ENCODE measurements at regions not wholly inside any gene's neighbourhood (a gene's known extent, or its start where the extent isn't known, plus 50 kb on each side); places are given as distances from the start of the nearest gene placed in this dataset.
A peak's percentile ranks its signal among the peaks of the same experiment; 100 is the strongest.

DNA sequence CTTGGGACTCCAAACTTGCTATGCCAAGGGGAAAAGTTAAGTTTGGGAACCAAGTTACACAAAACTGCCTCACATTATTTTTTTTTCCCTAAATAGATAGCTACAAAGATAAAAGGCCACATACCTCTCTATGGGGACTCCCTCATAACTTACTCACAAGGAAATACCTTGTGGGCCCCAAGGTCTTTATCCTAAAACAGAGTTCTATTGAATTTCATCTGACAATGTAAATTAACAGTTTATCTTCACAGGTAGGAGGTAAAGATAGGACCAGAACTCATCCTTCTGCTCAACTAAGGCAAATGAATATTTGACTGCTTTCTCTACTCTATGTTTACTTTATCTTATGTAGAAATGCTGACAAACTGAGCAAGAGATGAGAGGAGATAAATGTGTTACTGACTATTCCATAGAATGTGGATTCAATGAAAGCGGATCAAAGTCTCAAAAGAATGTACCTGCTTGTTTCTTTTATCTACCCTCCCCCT is 1278.0 kb downstream of the OTOL1 start:
- no peaks in the 10 kb centered on the region for H3K9me3 ChIP-seq (ENCODE audit: low read depth)
- no peaks in the 10 kb centered on the region for H4K20me1 ChIP-seq (ENCODE audit: low read depth)
- H3K27me3 Mint-ChIP-seq (ENCODE audit: insufficient read depth, low read depth): peaks cover 3% of the 10 kb centered on the region
- no peak for DNase-seq (ENCODE audit: low spot score)
- H3K4me1 Mint-ChIP-seq: no peaks in the 10 kb centered on the region
- no peak overlapping the region for H3K27ac ChIP-seq
- peak overlapping the region; percentile 15 for H2AFZ ChIP-seq (replicated peaks)
- TF ChIP-seq EZH2 (IDR thresholded peaks at IDR 0.05): no peak
- TF ChIP-seq CTCF (IDR thresholded peaks at IDR 0.05): no peak
- H3K36me3 Mint-ChIP-seq: no peaks in the 10 kb centered on the region
- H3K27ac Mint-ChIP-seq: no peak overlapping the region
- H3K9ac ChIP-seq: no peak overlapping the region
- no peaks in the 10 kb centered on the region for H3K9me3 Mint-ChIP-seq
- no peaks in the 10 kb centered on the region for H3F3A ChIP-seq (ENCODE audit: low read depth)
- no peaks in the 10 kb centered on the region for H3K36me3 ChIP-seq
- H3K79me2 ChIP-seq (ENCODE audit: low read depth): no peaks in the 10 kb centered on the region
- no peak overlapping the region for H3K4me2 ChIP-seq
- H3K4me3 ChIP-seq: no peak overlapping the region
- H3K4me1 ChIP-seq: peaks cover 10% of the 10 kb centered on the region
- H3K27me3 ChIP-seq: no peaks in the 10 kb centered on the region
- H3K4me3 Mint-ChIP-seq: no peak overlapping the region

- TF ChIP-seq EZH2phosphoT487 (IDR thresholded peaks at IDR 0.05) (no peak), EZH2 (IDR thresholded peaks at IDR 0.05) (no peak), CTCF (IDR thresholded peaks at IDR 0.05) (no peak)
- no peaks in the 10 kb centered on the region for H3K79me2 ChIP-seq (ENCODE audit: low read depth)
Measured at GRCh38 chr3:162776148-162776547, 1279.5 kb downstream of the OTOL1 start.

GRCh38 chr3:162777118-162777517 is 1280.5 kb downstream of the OTOL1 start:
- Mint-ChIP-seq H3K27me3 (ENCODE audit: insufficient read depth, low read depth) (peaks cover 3% of the 10 kb centered on the region), H3K36me3 (no peaks in the 10 kb centered on the region), H3K27ac (no peak overlapping the region), H3K4me1 (no peaks in the 10 kb centered on the region), H3K9me3 (no peaks in the 10 kb centered on the region), H3K4me3 (no peak overlapping the region)
- Histone ChIP-seq H2AFZ (replicated peaks) (peak overlapping the region; percentile 26), H3K9me3 (ENCODE audit: low read depth) (no peaks in the 10 kb centered on the region), H3K27me3 (no peaks in the 10 kb centered on the region), H3K4me1 (peaks cover 10% of the 10 kb centered on the region), H3F3A (ENCODE audit: low read depth) (no peaks in the 10 kb centered on the region), H3K79me2 (ENCODE audit: low read depth) (no peaks in the 10 kb centered on the region), H3K9ac (no peak overlapping the region), H3K4me3 (no peak overlapping the region), H3K4me2 (no peak overlapping the region), H3K36me3 (no peaks in the 10 kb centered on the region), H3K27ac (no peak overlapping the region), H4K20me1 (ENCODE audit: low read depth) (no peaks in the 10 kb centered on the region)
- no peak for DNase-seq (ENCODE audit: low spot score)
- TF ChIP-seq CTCF (IDR thresholded peaks at IDR 0.05) (peak; percentile 17), EZH2 (IDR thresholded peaks at IDR 0.05) (no peak), EZH2phosphoT487 (IDR thresholded peaks at IDR 0.05) (no peak)

More at GRCh38 chr3:162776148-162776547, 1279.5 kb downstream of the OTOL1 start:
- no peaks in the 10 kb centered on the region for H3F3A ChIP-seq (ENCODE audit: low read depth)
- no peak overlapping the region for H3K27ac Mint-ChIP-seq
- H3K9me3 Mint-ChIP-seq: no peaks in the 10 kb centered on the region
- no peak for DNase-seq (ENCODE audit: low spot score)
- no peaks in the 10 kb centered on the region for H3K9me3 ChIP-seq (ENCODE audit: low read depth)
- no peak overlapping the region for H3K4me3 Mint-ChIP-seq
- no peaks in the 10 kb centered on the region for H3K36me3 ChIP-seq
- H3K27me3 ChIP-seq: no peaks in the 10 kb centered on the region
- H4K20me1 ChIP-seq (ENCODE audit: low read depth): no peaks in the 10 kb centered on the region
- no peaks in the 10 kb centered on the region for H3K36me3 Mint-ChIP-seq
- peaks cover 3% of the 10 kb centered on the region for H3K27me3 Mint-ChIP-seq (ENCODE audit: insufficient read depth, low read depth)
- no peak overlapping the region for H3K4me3 ChIP-seq
- no peak overlapping the region for H2AFZ ChIP-seq (replicated peaks)
- no peak overlapping the region for H3K4me2 ChIP-seq
- no peaks in the 10 kb centered on the region for H3K4me1 Mint-ChIP-seq
- no peak overlapping the region for H3K9ac ChIP-seq
- H3K4me1 ChIP-seq: peaks cover 10% of the 10 kb centered on the region
- no peak overlapping the region for H3K27ac ChIP-seq
